Gastrocnemius medialis (tissue), 4 donors: ENCODE measurements at regions not wholly inside any gene's neighbourhood (a gene's known extent, or its start where the extent isn't known, plus 50 kb on each side); places are given as distances from the start of the nearest gene placed in this dataset.

Experiments used
- POLR2A ChIP-seq, 2 donors: fragments of 450-650 bp; IDR thresholded peaks; one replicate each; pipeline ENCODE4 v1.6.1; 2017; ENCODE audit warnings: antibody characterized with exemption in 2 of 2, mild to moderate bottlenecking in 2 of 2, moderate library complexity in 2 of 2
- TF ChIP-seq, protein P1 (sequence below), 5 experiments: fragments of 450-650 bp in 3 of 5; fragments of 200-600 bp in 2 of 5; sonication (generic) in 2 of 5; IDR thresholded peaks in 4 of 5; conservative IDR thresholded peaks in 1 of 5; 1 replicate in 4 of 5; 2 replicates in 1 of 5; pipeline ENCODE4 v1.5.1; 2016 to 2019; ENCODE audit warnings: antibody characterized with exemption in 5 of 5, mild to moderate bottlenecking in 3 of 5, moderate library complexity in 3 of 5

DNA sequence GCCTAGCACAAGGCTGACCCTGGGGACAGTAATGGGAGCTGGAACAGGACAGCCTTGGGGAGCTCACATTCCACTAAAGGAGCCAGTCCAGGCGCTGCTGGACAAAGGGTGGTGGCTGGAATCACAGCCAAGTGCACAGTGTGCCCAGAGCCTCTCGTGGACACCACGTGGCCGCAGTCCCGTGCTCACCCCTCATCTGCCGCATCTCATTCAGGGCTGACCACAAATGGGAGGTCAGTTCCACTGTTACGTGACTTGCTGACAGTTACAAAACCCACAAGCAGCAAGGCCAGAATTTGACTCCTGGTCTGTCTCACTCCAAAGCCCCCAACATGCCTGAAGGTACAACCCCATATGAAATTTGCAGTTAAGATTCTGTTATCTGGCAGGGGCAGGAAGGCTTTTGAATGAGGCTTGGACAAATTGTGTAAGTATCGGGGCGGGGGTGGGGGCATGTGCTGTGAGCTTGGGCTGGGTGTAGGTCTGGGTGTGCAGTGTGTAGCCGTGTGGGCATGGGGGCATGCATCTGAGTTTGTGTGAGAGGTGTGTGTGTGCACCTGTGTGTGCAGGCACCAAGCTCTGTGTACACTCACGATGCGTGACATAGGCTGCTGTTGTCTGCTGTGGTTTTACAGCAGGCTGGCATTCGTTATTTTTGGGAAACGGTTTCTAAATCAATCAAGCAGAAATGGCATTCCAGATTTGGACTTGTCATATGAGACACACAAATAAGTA is 301.7 kb downstream of the BRD1 start:
- TF ChIP-seq, protein P1, sequence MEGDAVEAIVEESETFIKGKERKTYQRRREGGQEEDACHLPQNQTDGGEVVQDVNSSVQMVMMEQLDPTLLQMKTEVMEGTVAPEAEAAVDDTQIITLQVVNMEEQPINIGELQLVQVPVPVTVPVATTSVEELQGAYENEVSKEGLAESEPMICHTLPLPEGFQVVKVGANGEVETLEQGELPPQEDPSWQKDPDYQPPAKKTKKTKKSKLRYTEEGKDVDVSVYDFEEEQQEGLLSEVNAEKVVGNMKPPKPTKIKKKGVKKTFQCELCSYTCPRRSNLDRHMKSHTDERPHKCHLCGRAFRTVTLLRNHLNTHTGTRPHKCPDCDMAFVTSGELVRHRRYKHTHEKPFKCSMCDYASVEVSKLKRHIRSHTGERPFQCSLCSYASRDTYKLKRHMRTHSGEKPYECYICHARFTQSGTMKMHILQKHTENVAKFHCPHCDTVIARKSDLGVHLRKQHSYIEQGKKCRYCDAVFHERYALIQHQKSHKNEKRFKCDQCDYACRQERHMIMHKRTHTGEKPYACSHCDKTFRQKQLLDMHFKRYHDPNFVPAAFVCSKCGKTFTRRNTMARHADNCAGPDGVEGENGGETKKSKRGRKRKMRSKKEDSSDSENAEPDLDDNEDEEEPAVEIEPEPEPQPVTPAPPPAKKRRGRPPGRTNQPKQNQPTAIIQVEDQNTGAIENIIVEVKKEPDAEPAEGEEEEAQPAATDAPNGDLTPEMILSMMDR (IDR thresholded peaks at IDR 0.05 in 4 of 5, conservative IDR thresholded peaks at IDR 0.05 in 1 of 5), result no peak
- TF ChIP-seq POLR2A (IDR thresholded peaks at IDR 0.05), result no peak
